Choroid plexus epithelial cell (primary cell): ENCODE measurements at regions not wholly inside any gene's neighbourhood (a gene's known extent, or its start where the extent isn't known, plus 50 kb on each side); places are given as distances from the start of the nearest gene placed in this dataset.
A peak's percentile ranks its signal among the peaks of the same experiment; 100 is the strongest.

Experiments
- DNase-seq: peaks from one replicate; pipeline ENCODE4 v3.0.0-alpha.2; 2010; ENCODE audit warnings: low read depth
- H3K4me3 ChIP-seq: 2 replicates; pipeline ENCODE4 v1.5.1; 2011; ENCODE audit warnings: low read depth, mild to moderate bottlenecking, control low read depth, low read length, moderate library complexity
- CTCF ChIP-seq: conservative IDR thresholded peaks from 2 replicates; pipeline ENCODE4 v1.5.1; 2011; ENCODE audit warnings: low read depth, mild to moderate bottlenecking, control low read depth, inconsistent platforms, low read length, moderate library complexity

- no peak overlapping the region for H3K4me3 ChIP-seq
- DNase-seq, result peak; percentile 10
- no peak for TF ChIP-seq CTCF
These were observed 301.3 kb upstream of the JARID2 start for GRCh38 chr6:14944593-14944992.

- DNase-seq, result no peak
- no peak for TF ChIP-seq CTCF
- H3K4me3 ChIP-seq, result no peak overlapping the region
These were observed 300.2 kb upstream of the JARID2 start for GRCh38 chr6:14945461-14946185.

- H3K4me3 ChIP-seq, result no peak overlapping the region
- no peak for DNase-seq
- no peak for TF ChIP-seq CTCF
These were observed 299.1 kb upstream of the JARID2 start for GRCh38 chr6:14946753-14947152.

GRCh38 chr6:14948586-14949245, 297.2 kb upstream of the JARID2 start:
- no peak overlapping the region for H3K4me3 ChIP-seq
- no peak for DNase-seq
- TF ChIP-seq CTCF, result no peak

GRCh38 chr6:14950103-14950969, 295.5 kb upstream of the JARID2 start:
- no peak for DNase-seq
- no peak overlapping the region for H3K4me3 ChIP-seq
- no peak for TF ChIP-seq CTCF

- TF ChIP-seq CTCF, result no peak
- no peak for DNase-seq
- H3K4me3 ChIP-seq, result no peak overlapping the region
These were observed 294.9 kb upstream of the JARID2 start for GRCh38 chr6:14950970-14951276.
